ENCODE measurements at regions not wholly inside any gene's neighbourhood (a gene's known extent, or its start where the extent isn't known, plus 50 kb on each side); places are given as distances from the start of the nearest gene placed in this dataset.

- TF ChIP-seq VEZF1 (CRISPR knock-in tag; IDR thresholded peaks at IDR 0.05) (no peak), ARID1B (IDR thresholded peaks at IDR 0.05) (no peak), ZNF764 (CRISPR knock-in tag; IDR thresholded peaks at IDR 0.05; ENCODE audit: low read depth) (no peak)
Observed at GRCh38 chr16:9192746-9193145, 101.3 kb downstream of the HAPSTR1 start (continued).

GRCh38 chr16:9195287-9195686 lies 103.8 kb downstream of the HAPSTR1 start:
- no TSS peak for BruUV-seq (replicated peaks)
- Histone ChIP-seq H3K4me1 (replicated peaks in 1 of 2; ENCODE audit: control insufficient read depth in 2 of 2, insufficient read depth in 2 of 2, low read length in 2 of 2) (no peaks in the 10 kb centered on the region), H3K79me2 (ENCODE audit: control insufficient read depth, insufficient read depth, low read length) (no peaks in the 10 kb centered on the region), H4K20me1 (replicated peaks; ENCODE audit: control insufficient read depth, insufficient read depth, low read length) (no peaks in the 10 kb centered on the region), H3K9me3 (replicated peaks; ENCODE audit: control insufficient read depth, insufficient read depth, low read depth, low read length) (no peaks in the 10 kb centered on the region), H3K36me3 (ENCODE audit: control insufficient read depth, insufficient read depth, low read length) (no peaks in the 10 kb centered on the region), H3K4me3 (no peak overlapping the region), H3K4me2 (ENCODE audit: insufficient read depth, low read length) (no peak overlapping the region), H2AFZ (ENCODE audit: low read depth, low read length) (no peak overlapping the region), H3K9me1 (ENCODE audit: control insufficient read depth, insufficient read depth, low read length) (no peaks in the 10 kb centered on the region), H3K9ac (ENCODE audit: insufficient read depth in 1 of 2, low read depth in 2 of 2, low read length in 2 of 2) (no peak overlapping the region), H3K27me3 (ENCODE audit: control insufficient read depth in 2 of 2, insufficient read depth in 2 of 2, low read length in 2 of 2) (peaks cover 5 to 14% of the 10 kb centered on the region in 2 experiments; a peak in 2 of 5 replicates), H3K27ac (ENCODE audit: extremely low read depth, low read depth, low read length) (no peak overlapping the region)
- 0% methylated on average over 6 of the region's 6 CpGs for WGBS (ENCODE audit: insufficient coverage, low coverage, missing lambda C conversion rate)
- ATAC-seq = no peak
- FAIRE-seq = no peak
- no peak for DNase-seq (ENCODE audit: extremely low read depth in 1 of 4, low spot score in 3 of 4)
- ChIA-PET CTCF (ENCODE audit: low intra/inter-chr PET ratio) (no interaction called here), POLR2A (no interaction called here)
- intact Hi-C loops (cut with micrococcal nuclease) = no loop called here
- no peak for TF ChIP-seq E2F1 (CRISPR knock-in tag; IDR thresholded peaks at IDR 0.05)
- peak; percentile 12; the same call in 1 of the 2 replicates for TF ChIP-seq ZNF316 (IDR thresholded peaks at IDR 0.05)
- no peak for TF ChIP-seq KLF10 (CRISPR knock-in tag; IDR thresholded peaks at IDR 0.05)
- no peak for TF ChIP-seq MTF1 (CRISPR knock-in tag; IDR thresholded peaks at IDR 0.05; ENCODE audit: borderline replicate concordance)
- in situ Hi-C loops (cut with MboI) = no loop called here
